Fibroblast of mammary gland (primary cell): ENCODE measurements at regions not wholly inside any gene's neighbourhood (a gene's known extent, or its start where the extent isn't known, plus 50 kb on each side); places are given as distances from the start of the nearest gene placed in this dataset.

Experiments
- DNase-seq: peaks from one replicate; pipeline ENCODE4 v3.0.0-alpha.2; 2010; ENCODE audit warnings: low read depth
- H3K4me3 ChIP-seq: 2 replicates; pipeline ENCODE4 v1.5.1; 2011; ENCODE audit warnings: low read depth, mild to moderate bottlenecking, low read length, moderate library complexity; ENCODE audit not compliant: control insufficient read depth
- TF ChIP-seq, protein P1 (sequence below): conservative IDR thresholded peaks from 2 replicates; pipeline ENCODE4 v1.5.1; 2011; ENCODE audit warnings: low read depth, low read length, inconsistent platforms; ENCODE audit not compliant: control insufficient read depth, insufficient read depth

DNA sequence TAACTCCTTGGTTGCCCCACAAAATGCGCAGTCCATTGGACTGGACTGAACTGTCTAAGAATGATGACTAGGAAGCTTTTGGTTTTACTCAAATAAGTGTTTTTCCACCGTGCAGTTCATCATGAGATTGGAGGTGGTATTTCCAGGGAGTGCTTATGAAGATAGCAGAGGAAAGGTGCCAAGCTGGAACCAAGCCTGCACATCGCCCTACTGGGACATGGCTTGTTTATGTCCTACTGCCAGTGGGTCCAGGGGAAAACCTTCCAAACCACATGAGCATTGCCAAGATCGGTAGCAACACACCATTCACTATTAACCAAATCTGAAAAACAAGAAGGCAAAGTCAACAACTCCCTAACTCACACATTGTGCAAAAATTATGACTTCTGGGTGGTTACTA lies 54.7 kb upstream of the DSCAM start:
- TF ChIP-seq, protein P1, sequence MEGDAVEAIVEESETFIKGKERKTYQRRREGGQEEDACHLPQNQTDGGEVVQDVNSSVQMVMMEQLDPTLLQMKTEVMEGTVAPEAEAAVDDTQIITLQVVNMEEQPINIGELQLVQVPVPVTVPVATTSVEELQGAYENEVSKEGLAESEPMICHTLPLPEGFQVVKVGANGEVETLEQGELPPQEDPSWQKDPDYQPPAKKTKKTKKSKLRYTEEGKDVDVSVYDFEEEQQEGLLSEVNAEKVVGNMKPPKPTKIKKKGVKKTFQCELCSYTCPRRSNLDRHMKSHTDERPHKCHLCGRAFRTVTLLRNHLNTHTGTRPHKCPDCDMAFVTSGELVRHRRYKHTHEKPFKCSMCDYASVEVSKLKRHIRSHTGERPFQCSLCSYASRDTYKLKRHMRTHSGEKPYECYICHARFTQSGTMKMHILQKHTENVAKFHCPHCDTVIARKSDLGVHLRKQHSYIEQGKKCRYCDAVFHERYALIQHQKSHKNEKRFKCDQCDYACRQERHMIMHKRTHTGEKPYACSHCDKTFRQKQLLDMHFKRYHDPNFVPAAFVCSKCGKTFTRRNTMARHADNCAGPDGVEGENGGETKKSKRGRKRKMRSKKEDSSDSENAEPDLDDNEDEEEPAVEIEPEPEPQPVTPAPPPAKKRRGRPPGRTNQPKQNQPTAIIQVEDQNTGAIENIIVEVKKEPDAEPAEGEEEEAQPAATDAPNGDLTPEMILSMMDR, result no peak
- H3K4me3 ChIP-seq, result no peak overlapping the region
- no peak for DNase-seq

DNA sequence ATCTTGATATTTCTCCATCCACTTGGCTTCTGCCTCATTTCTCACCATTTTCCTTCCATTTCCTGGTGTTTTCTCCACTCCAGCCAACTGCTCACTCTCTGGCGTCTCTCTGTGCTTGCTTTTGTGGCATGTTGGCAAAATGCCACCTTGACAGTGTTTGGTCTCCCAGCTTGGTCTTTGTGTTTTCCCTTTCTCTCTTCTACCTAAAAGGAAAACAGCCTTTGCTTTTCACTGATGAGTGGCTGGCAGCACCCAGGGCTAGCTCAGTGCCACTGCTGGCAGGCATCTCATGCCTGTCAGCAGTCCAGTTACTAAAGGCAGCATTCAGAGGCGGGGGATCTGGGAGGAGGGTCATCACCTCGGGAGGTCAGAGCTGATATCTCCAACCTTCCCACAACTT lies 55.3 kb upstream of the DSCAM start:
- TF ChIP-seq, protein P1, result no peak
- no peak for DNase-seq
- no peak overlapping the region for H3K4me3 ChIP-seq

DNA sequence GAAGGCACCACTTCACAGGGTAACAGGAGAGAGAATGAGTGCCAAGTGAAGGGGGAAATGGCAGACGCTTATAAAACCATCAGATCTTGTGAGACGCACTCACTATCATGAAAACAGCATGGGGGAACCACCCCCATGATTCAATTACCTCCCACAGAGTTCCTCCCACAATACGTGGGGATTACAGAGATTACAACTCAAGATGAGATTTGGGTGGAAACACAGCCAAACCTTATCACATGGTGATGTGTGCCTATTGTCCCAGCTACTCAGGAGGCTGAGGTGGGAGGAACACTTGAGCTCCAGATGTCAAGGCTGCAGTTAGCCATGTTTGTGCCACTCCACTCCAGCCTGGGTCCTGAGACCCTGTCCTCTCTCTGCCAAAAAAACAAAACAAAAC lies 56.0 kb upstream of the DSCAM start:
- no peak for DNase-seq
- TF ChIP-seq, protein P1, result no peak

DNA sequence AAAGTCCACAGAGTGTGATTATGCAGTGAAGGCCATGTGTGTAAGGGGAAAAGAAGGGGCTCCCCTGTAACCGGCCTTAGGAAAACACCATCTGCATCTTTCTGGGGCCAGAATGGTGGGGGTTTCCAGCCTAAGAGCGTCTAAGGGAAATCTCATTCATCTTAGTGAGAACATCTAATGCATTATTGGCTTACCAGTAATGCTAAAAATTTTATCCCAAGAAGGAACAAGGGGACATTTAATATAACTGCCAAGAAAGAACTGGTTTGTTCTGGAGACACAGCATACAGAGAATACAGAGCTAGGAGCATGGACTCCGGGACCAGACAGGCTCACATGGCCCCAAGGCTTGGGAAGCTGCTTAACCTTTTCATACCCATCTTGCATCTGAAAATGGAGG lies 58.3 kb upstream of the DSCAM start:
- TF ChIP-seq, protein P1, result no peak
- H3K4me3 ChIP-seq, result no peak overlapping the region
- no peak for DNase-seq

More for the DNA sequence above, 56.0 kb upstream of the DSCAM start:
- H3K4me3 ChIP-seq, result no peak overlapping the region

DNA sequence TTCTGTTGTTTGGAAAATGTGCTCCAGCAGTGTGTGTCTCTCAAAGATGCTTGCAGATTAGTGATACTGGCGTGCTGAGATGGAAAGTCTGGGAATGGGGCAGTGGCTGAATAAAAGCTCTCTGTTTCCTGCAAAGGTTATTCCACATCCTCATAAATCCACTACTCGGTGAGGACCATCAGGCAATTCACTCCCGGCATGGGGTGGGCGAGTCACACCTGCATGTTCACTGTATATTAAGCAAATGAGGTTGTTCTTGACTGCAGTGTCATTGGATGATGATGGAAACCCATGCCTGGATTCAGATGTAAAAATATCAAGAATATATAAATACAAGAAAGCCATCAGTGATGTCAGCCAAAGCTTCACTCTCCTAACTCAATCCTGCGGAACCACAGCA lies 65.4 kb upstream of the DSCAM start:
- H3K4me3 ChIP-seq, result no peak overlapping the region
- TF ChIP-seq, protein P1, result no peak
- no peak for DNase-seq

DNA sequence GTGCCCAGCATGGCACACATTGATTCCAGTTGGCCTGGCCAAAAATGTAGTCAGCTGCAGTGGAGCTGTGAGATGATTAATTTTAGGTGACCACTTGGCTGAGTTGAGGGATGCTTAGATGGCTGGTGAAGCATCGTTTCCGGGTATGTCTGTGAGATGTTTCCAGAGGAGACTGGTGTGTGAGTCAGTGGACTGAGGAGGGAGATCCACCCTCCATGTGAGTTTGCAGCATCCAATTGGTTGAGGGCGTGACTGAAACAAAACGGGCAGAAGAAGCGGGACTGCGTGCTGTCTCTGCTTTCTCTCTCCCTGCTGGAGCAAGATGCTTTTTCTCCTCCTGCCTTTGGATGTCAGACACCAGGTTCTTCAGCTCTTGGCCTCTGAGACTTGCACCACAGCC lies 68.2 kb upstream of the DSCAM start:
- H3K4me3 ChIP-seq, result no peak overlapping the region
- TF ChIP-seq, protein P1, result no peak
- no peak for DNase-seq

DNA sequence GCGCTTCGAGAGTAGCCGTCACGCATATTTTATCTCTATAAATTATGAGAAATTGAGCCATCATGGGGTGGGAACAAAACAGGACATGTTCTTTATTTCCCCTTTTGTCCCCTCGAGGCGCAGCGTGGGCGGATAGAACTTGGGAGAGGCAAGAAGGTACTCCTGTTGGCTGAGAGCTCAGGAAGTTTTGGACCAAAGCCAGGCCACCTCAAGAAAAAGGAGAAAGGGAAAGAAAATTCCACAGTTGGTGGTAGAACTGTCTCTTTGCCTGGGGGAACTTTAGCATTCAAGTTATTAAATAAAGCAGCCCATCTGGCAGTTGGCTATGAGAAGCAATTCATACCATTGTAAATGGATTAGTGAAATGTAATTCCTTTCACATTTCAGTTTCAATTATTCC lies 76.4 kb upstream of the DSCAM start:
- H3K4me3 ChIP-seq, result no peak overlapping the region
- TF ChIP-seq, protein P1, result no peak
- no peak for DNase-seq
